Liver (tissue), 8 donors: ENCODE measurements at regions not wholly inside any gene's neighbourhood (a gene's known extent, or its start where the extent isn't known, plus 50 kb on each side); places are given as distances from the start of the nearest gene placed in this dataset.

ENCODE experiments used
- DNase-seq: peaks from one replicate; pipeline ENCODE4 v3.0.0-alpha.2; 2017; ENCODE audit warnings: low spot score
- H3K27ac ChIP-seq, 2 donors: one replicate each; pipeline ENCODE4 v1.7.0; 2013; ENCODE audit warnings: inconsistent platforms in 2 of 2, low read length in 2 of 2, control low read depth in 1 of 2, low read depth in 1 of 2, mild to moderate bottlenecking in 1 of 2
- H3K27me3 ChIP-seq, 4 donors: one replicate each; pipeline versions ENCODE4 v1.6.1 to v1.7.0; 2013; ENCODE audit warnings: low read length in 3 of 4, inconsistent platforms in 1 of 4, mild to moderate bottlenecking in 1 of 4, moderate library complexity in 1 of 4; ENCODE audit not compliant: control insufficient read depth in 4 of 4, insufficient read depth in 4 of 4
- H3K36me3 ChIP-seq, 4 donors: one replicate each; pipeline versions ENCODE4 v1.6.1 to v1.7.0; 2013; ENCODE audit warnings: low read length in 3 of 4, mild to moderate bottlenecking in 3 of 4, low read depth in 1 of 4, moderate library complexity in 1 of 4; ENCODE audit not compliant: control insufficient read depth in 4 of 4, insufficient read depth in 3 of 4
- H3K4me1 ChIP-seq, 4 donors: one replicate each; pipeline versions ENCODE4 v1.6.1 to v1.7.0; 2013; ENCODE audit warnings: low read length in 3 of 4, mild to moderate bottlenecking in 3 of 4, moderate library complexity in 1 of 4; ENCODE audit not compliant: control insufficient read depth in 4 of 4, insufficient read depth in 4 of 4
- H3K4me3 ChIP-seq, 3 donors: one replicate each; pipeline versions ENCODE4 v1.6.1 to v1.7.0; 2013; ENCODE audit warnings: low read length in 3 of 3, control low read depth in 1 of 3, low read depth in 1 of 3, mild to moderate bottlenecking in 1 of 3
- H3K9ac ChIP-seq, 2 donors: one replicate each; pipeline ENCODE4 v1.7.0; 2013; ENCODE audit warnings: low read length in 2 of 2, mild to moderate bottlenecking in 2 of 2, moderate library complexity in 2 of 2, control low read depth in 1 of 2, low read depth in 1 of 2
- H3K9me3 ChIP-seq, 4 donors: one replicate each; pipeline versions ENCODE4 v1.6.1 to v1.7.0; 2013; ENCODE audit warnings: low read length in 3 of 4; ENCODE audit not compliant: control insufficient read depth in 4 of 4
- ATF3 ChIP-seq: IDR thresholded peaks from 2 replicates; pipeline ENCODE4 v1.6.1; 2016; ENCODE audit warnings: antibody characterized with exemption
- CTCF ChIP-seq: fragments of 150-350 bp; IDR thresholded peaks from 2 replicates; pipeline ENCODE4 v1.5.1; 2017; ENCODE audit warnings: improper control_type of control experiment, low read depth, low read length; ENCODE audit not compliant: missing input control
- EGR1 ChIP-seq, 2 donors: IDR thresholded peaks; 2 replicates each; pipeline ENCODE4 v1.6.1; 2016 to 2018; ENCODE audit warnings: antibody characterized with exemption in 2 of 2, low read depth in 2 of 2
- FOXA1 ChIP-seq: IDR thresholded peaks from 2 replicates; pipeline ENCODE4 v1.6.1; 2016; ENCODE audit warnings: antibody characterized with exemption
- FOXA2 ChIP-seq: IDR thresholded peaks from 2 replicates; pipeline ENCODE4 v1.6.1; 2016; ENCODE audit warnings: antibody characterized with exemption
- GABPA ChIP-seq, 2 donors: IDR thresholded peaks in 1 of 2; conservative IDR thresholded peaks in 1 of 2; 2 replicates each; pipeline ENCODE4 v1.6.1; 2016; ENCODE audit warnings: antibody characterized with exemption in 2 of 2, mild to moderate bottlenecking in 1 of 2, moderate library complexity in 1 of 2
- HNF4A ChIP-seq, 2 donors: conservative IDR thresholded peaks; 2 replicates each; pipeline ENCODE4 v1.6.1; 2016; ENCODE audit warnings: antibody characterized with exemption in 2 of 2, mild to moderate bottlenecking in 2 of 2
- HNF4G ChIP-seq: IDR thresholded peaks from 2 replicates; pipeline ENCODE4 v1.6.1; 2016; ENCODE audit warnings: antibody characterized with exemption
- MAX ChIP-seq: IDR thresholded peaks from 2 replicates; pipeline ENCODE4 v1.6.1; 2016; ENCODE audit warnings: antibody characterized with exemption
- NR2F2 ChIP-seq: IDR thresholded peaks from 2 replicates; pipeline ENCODE4 v1.6.1; 2016; ENCODE audit warnings: antibody characterized with exemption
- RAD21 ChIP-seq, 2 donors: IDR thresholded peaks; 2 replicates each; pipeline ENCODE4 v1.6.1; 2016; ENCODE audit warnings: antibody characterized with exemption in 2 of 2, mild to moderate bottlenecking in 2 of 2
- RXRA ChIP-seq, 2 donors: IDR thresholded peaks; 2 replicates each; pipeline ENCODE4 v1.6.1; 2017 to 2018; ENCODE audit warnings: antibody characterized with exemption in 2 of 2, mild to moderate bottlenecking in 1 of 2
- TAF1 ChIP-seq: conservative IDR thresholded peaks from 2 replicates; pipeline ENCODE4 v1.6.1; 2016; ENCODE audit warnings: antibody characterized with exemption, mild to moderate bottlenecking
- YY1 ChIP-seq: IDR thresholded peaks from 2 replicates; pipeline ENCODE4 v1.6.1; 2016; ENCODE audit warnings: antibody characterized with exemption, mild to moderate bottlenecking
- ZBTB33 ChIP-seq: IDR thresholded peaks from 2 replicates; pipeline ENCODE4 v1.6.1; 2016; ENCODE audit warnings: antibody characterized with exemption
- WGBS: extraction: QIAGEN DNeasy Blood & Tissue Kit; methylation state at CpG from one replicate; pipeline ENCODE4 v1.1.7; 2013; 5-methylcytosine and 5-hydroxymethylcytosine counted together
- donor health status: healthy.
- donor health status: healthy.
- donor health status: healthy.
- donor health status: healthy.
- donor health status: healthy.

- H3K36me3 ChIP-seq: no peaks in the 10 kb centered on the region
- DNase-seq: no peak
- no peak overlapping the region for H3K4me3 ChIP-seq
- no peak overlapping the region for H3K27ac ChIP-seq
- H3K4me1 ChIP-seq: no peaks in the 10 kb centered on the region
- no peak for TF ChIP-seq CTCF
- no peak for TF ChIP-seq FOXA1
- TF ChIP-seq ZBTB33: no peak
- TF ChIP-seq HNF4G: no peak
- no peak for TF ChIP-seq NR2F2
- TF ChIP-seq FOXA2: no peak
- no peak for TF ChIP-seq MAX
- no peak for TF ChIP-seq TAF1
- TF ChIP-seq HNF4A (conservative IDR thresholded peaks at IDR 0.05): no peak
- TF ChIP-seq EGR1 (IDR thresholded peaks at IDR 0.05; ENCODE audit: low read depth in 2 of 2): no peak
- no peak for TF ChIP-seq ATF3
- no peak for TF ChIP-seq YY1
- no peak for TF ChIP-seq GABPA (IDR thresholded peaks at IDR 0.05 in 1 of 2, conservative IDR thresholded peaks at IDR 0.05 in 1 of 2)
- TF ChIP-seq RXRA (IDR thresholded peaks at IDR 0.05): no peak
- 59% methylated on average over 1 of the region's 1 CpG for WGBS
- no peaks in the 10 kb centered on the region for H3K9me3 ChIP-seq
- H3K27me3 ChIP-seq: no peaks in the 10 kb centered on the region
- no peak overlapping the region for H3K9ac ChIP-seq
Measured at GRCh38 chr5:144105371-144105770, 65.1 kb downstream of the YIPF5 start.

GRCh38 chr5:144108131-144108530, 62.3 kb downstream of the YIPF5 start:
- TF ChIP-seq RAD21 (IDR thresholded peaks at IDR 0.05): no peak
- Histone ChIP-seq H3K9ac (no peak overlapping the region), H3K36me3 (no peaks in the 10 kb centered on the region), H3K4me1 (no peaks in the 10 kb centered on the region), H3K27ac (no peak overlapping the region), H3K27me3 (no peaks in the 10 kb centered on the region), H3K9me3 (no peaks in the 10 kb centered on the region), H3K4me3 (no peak overlapping the region)
- DNase-seq: no peak
